ENCODE measurements at regions not wholly inside any gene's neighbourhood (a gene's known extent, or its start where the extent isn't known, plus 50 kb on each side); places are given as distances from the start of the nearest gene placed in this dataset.

DNA sequence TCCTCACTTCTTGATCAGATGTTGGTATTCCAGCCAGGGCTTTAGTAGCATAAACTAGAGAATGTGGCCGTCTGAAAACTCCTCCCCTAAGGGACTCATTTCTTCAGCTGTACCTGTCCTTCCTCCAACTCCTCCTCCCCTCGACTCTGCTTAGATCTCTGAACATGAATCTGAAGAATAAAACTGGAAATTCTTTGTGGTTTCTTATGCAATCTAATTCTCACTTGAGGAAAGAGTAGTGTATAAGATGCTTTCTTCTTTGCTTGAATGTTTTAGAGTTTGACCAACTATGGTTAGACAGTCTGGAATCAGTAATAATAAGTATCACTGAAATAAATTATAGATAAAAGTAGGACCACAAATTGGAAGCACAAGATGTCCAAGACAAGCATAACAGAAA lies 128.5 kb downstream of the LRRC70 start:
- intact Hi-C loops (cut with micrococcal nuclease), result no loop called here
- no peaks in the 10 kb centered on the region for H3K27me3 ChIP-seq (ENCODE audit: control insufficient read depth, insufficient read depth, low read length)
- H3K23ac ChIP-seq (ENCODE audit: low read depth, low read length), result no peak overlapping the region
- H3K14ac ChIP-seq (replicated peaks; ENCODE audit: low read depth, low read length), result no peak overlapping the region
- no CpG with 5 or more reads among the region's 2 CpGs for WGBS, 2 experiments (ENCODE audit: extremely low coverage in 2 of 2, insufficient read length in 1 of 2)
- H3K9me3 ChIP-seq (ENCODE audit: control insufficient read depth, insufficient read depth, low read length), result no peaks in the 10 kb centered on the region
- H2AK5ac ChIP-seq (ENCODE audit: low read depth, low read length), result no peak overlapping the region
- DNase-seq, result no peak
- H2BK120ac ChIP-seq (ENCODE audit: low read depth, low read length), result no peak overlapping the region
- H4K20me1 ChIP-seq (ENCODE audit: insufficient read depth, low read length), result no peaks in the 10 kb centered on the region
- H2BK15ac ChIP-seq (ENCODE audit: low read depth, low read length), result no peak overlapping the region
- H3K36me3 ChIP-seq (ENCODE audit: control insufficient read depth, insufficient read depth, low read length), result no peaks in the 10 kb centered on the region
- H2AK9ac ChIP-seq (replicated peaks; ENCODE audit: low read depth, low read length, poor library complexity), result no peak overlapping the region
- no peak overlapping the region for H4K8ac ChIP-seq (ENCODE audit: low read depth in 2 of 2, low read length in 2 of 2)
- no peak overlapping the region for H3K9ac ChIP-seq (ENCODE audit: low read depth, low read length)
- no peak overlapping the region for H2BK5ac ChIP-seq (ENCODE audit: low read depth, low read length, poor library complexity, severe bottlenecking)
- POLR2A ChIA-PET (ENCODE audit: unreplicated experiment), result no interaction called here
- dilution Hi-C loops (cut with HindIII; ENCODE audit: low sequenced_read_pairs, unreplicated experiment), result no loop called here
- H3K18ac ChIP-seq (ENCODE audit: low read depth, low read length), result no peak overlapping the region
- H3K4me3 ChIP-seq (ENCODE audit: insufficient read depth, low read depth, low read length), result no peak overlapping the region
- no peak overlapping the region for H4K5ac ChIP-seq (ENCODE audit: low read depth, low read length)
- no peak overlapping the region for H4K91ac ChIP-seq (ENCODE audit: insufficient read depth, low read depth, low read length)
- H3K27ac ChIP-seq (ENCODE audit: insufficient read depth, low read length), result no peak overlapping the region
- no peak overlapping the region for H2AFZ ChIP-seq (replicated peaks; ENCODE audit: low read length, poor library complexity)
- H3K4me1 ChIP-seq (ENCODE audit: control insufficient read depth, insufficient read depth, low read length), result no peaks in the 10 kb centered on the region
- BruUV-seq (replicated peaks), result no TSS peak
- in situ Hi-C loops (cut with MboI; ENCODE audit: low sequenced_read_pairs), result no loop called here
- CTCF ChIA-PET, result no interaction called here
- no peak overlapping the region for H2BK20ac ChIP-seq (ENCODE audit: low read depth, low read length)
- no peak for TF ChIP-seq RAD21 (IDR thresholded peaks at IDR 0.05; ENCODE audit: low read length)
- TF ChIP-seq CHD1 (IDR thresholded peaks at IDR 0.05; ENCODE audit: low read depth, low read length), result no peak
- no peak for TF ChIP-seq MAZ (IDR thresholded peaks at IDR 0.05; ENCODE audit: borderline replicate concordance, low read depth, low read length)
- TF ChIP-seq FOS (IDR thresholded peaks at IDR 0.05; ENCODE audit: low read depth, low read length), result no peak
- TF ChIP-seq CEBPB (IDR thresholded peaks at IDR 0.05; ENCODE audit: low read depth, low read length), result no peak
- no peak for TF ChIP-seq BHLHE40 (IDR thresholded peaks at IDR 0.05; ENCODE audit: low read depth, low read length)
- TF ChIP-seq RFX5 (IDR thresholded peaks at IDR 0.05; ENCODE audit: low read depth, low read length), result no peak
- no peak for TF ChIP-seq SMC3 (IDR thresholded peaks at IDR 0.05; ENCODE audit: low read depth, low read length)
- no peak for TF ChIP-seq MAFK (IDR thresholded peaks at IDR 0.05; ENCODE audit: low read depth, low read length)
- TF ChIP-seq, protein P1, sequence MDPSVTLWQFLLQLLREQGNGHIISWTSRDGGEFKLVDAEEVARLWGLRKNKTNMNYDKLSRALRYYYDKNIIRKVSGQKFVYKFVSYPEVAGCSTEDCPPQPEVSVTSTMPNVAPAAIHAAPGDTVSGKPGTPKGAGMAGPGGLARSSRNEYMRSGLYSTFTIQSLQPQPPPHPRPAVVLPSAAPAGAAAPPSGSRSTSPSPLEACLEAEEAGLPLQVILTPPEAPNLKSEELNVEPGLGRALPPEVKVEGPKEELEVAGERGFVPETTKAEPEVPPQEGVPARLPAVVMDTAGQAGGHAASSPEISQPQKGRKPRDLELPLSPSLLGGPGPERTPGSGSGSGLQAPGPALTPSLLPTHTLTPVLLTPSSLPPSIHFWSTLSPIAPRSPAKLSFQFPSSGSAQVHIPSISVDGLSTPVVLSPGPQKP (IDR thresholded peaks at IDR 0.05; ENCODE audit: borderline replicate concordance, low read depth, low read length), result no peak
- TF ChIP-seq, protein P2, sequence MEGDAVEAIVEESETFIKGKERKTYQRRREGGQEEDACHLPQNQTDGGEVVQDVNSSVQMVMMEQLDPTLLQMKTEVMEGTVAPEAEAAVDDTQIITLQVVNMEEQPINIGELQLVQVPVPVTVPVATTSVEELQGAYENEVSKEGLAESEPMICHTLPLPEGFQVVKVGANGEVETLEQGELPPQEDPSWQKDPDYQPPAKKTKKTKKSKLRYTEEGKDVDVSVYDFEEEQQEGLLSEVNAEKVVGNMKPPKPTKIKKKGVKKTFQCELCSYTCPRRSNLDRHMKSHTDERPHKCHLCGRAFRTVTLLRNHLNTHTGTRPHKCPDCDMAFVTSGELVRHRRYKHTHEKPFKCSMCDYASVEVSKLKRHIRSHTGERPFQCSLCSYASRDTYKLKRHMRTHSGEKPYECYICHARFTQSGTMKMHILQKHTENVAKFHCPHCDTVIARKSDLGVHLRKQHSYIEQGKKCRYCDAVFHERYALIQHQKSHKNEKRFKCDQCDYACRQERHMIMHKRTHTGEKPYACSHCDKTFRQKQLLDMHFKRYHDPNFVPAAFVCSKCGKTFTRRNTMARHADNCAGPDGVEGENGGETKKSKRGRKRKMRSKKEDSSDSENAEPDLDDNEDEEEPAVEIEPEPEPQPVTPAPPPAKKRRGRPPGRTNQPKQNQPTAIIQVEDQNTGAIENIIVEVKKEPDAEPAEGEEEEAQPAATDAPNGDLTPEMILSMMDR (conservative IDR thresholded peaks at IDR 0.05; ENCODE audit: low read depth, low read length), result no peak
- H3K4me2 ChIP-seq (ENCODE audit: low read depth, low read length), result no peak overlapping the region
- H3K79me1 ChIP-seq (ENCODE audit: low read depth in 1 of 2, low read length in 2 of 2), result no peaks in the 10 kb centered on the region
- no peaks in the 10 kb centered on the region for H3K9me1 ChIP-seq (ENCODE audit: insufficient read depth, low read length)
- no peak overlapping the region for H3K4ac ChIP-seq (ENCODE audit: low read depth, low read length)
- ATAC-seq (ENCODE audit: low read depth), result no peak
- H3K56ac ChIP-seq (ENCODE audit: extremely low read depth, insufficient read depth, low read length), result no peak overlapping the region

All from IMR-90 (cell line).